Activated naive CD4-positive, alpha-beta T cell treated with anti-CD3 and anti-CD28 coated beads, Interleukin-2, amount 10 ng/mL, durations not matched to agents 7 days and 5 days (primary cell): ENCODE measurements at regions not wholly inside any gene's neighbourhood (a gene's known extent, or its start where the extent isn't known, plus 50 kb on each side); places are given as distances from the start of the nearest gene placed in this dataset.

ENCODE experiments used
- CTCF ChIA-PET: fragments of 350-600 bp; sonication (Branson Sonifier 250); formaldehyde crosslinking; loops from one replicate; lab custom pipeline; 2021; ENCODE audit warnings: antibody characterized with exemption; lab: Charles Lee
- DNase-seq: peaks from one replicate; pipeline ENCODE4 v3.0.0-alpha.2; 2020
- H3K27ac Mint-ChIP-seq: one replicate; pipeline ENCODE4 v1.8.0; 2021; ENCODE audit warnings: mild to moderate bottlenecking, moderate library complexity, mixed read lengths
- H3K27me3 Mint-ChIP-seq: one replicate; pipeline ENCODE4 v1.8.0; 2021; ENCODE audit warnings: mild to moderate bottlenecking, mixed read lengths
- H3K36me3 Mint-ChIP-seq: one replicate; pipeline ENCODE4 v1.8.0; 2021; ENCODE audit warnings: mixed read lengths
- H3K4me1 Mint-ChIP-seq: one replicate; pipeline ENCODE4 v1.8.0; 2021; ENCODE audit warnings: mixed read lengths
- H3K4me3 Mint-ChIP-seq: one replicate; pipeline ENCODE4 v1.8.0; 2021; ENCODE audit warnings: mild to moderate bottlenecking, moderate library complexity, mixed read lengths
- H3K9me3 Mint-ChIP-seq: one replicate; pipeline ENCODE4 v1.8.0; 2021; ENCODE audit warnings: mixed read lengths

DNA sequence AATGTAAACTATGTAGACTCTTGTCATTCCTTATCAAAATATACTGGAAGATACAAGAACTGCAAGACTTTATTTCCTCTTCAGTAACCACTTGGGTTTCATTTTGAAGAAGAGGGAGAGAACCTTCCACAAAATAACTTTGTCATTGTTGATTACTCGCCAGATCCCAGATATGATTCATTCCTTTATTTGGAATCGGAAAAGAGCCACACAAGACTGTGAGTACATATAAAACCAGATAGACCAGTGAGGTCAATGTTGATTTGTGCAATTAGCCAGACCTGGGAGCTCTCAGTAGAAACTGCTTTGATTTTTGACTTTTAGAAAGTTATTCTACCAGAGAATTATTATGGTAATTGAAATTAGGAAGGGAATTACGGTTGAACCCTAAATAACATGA lies 146.1 kb downstream of the TMEM167A start:
- no peak for DNase-seq
- CTCF ChIA-PET = no interaction called here
- no peaks in the 10 kb centered on the region for H3K27me3 Mint-ChIP-seq
- no peak overlapping the region for H3K4me3 Mint-ChIP-seq
- no peaks in the 10 kb centered on the region for H3K9me3 Mint-ChIP-seq
- H3K27ac Mint-ChIP-seq = no peak overlapping the region
- no peaks in the 10 kb centered on the region for H3K36me3 Mint-ChIP-seq
- no peaks in the 10 kb centered on the region for H3K4me1 Mint-ChIP-seq

DNA sequence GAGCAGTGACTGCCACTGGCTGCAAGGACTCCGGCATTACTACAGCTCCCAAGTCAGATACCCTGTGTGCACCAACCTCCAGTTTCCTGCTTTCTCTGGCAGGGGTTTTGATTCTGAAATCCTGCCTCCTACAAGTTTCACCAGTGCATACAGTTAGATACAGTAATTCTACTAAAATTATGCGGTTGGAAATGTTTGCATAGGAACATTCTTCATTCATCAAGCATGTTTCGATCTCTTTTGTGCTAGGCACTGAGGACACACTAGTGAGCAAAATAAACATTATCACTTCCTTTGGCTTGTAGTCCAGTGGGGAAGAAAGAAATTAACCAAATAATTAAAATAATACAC lies 152.2 kb downstream of the TMEM167A start:
- Mint-ChIP-seq H3K27me3 (no peaks in the 10 kb centered on the region), H3K27ac (no peak overlapping the region), H3K4me3 (no peak overlapping the region), H3K9me3 (no peaks in the 10 kb centered on the region), H3K4me1 (no peaks in the 10 kb centered on the region), H3K36me3 (no peaks in the 10 kb centered on the region)
- CTCF ChIA-PET = no interaction called here
- DNase-seq = no peak

DNA sequence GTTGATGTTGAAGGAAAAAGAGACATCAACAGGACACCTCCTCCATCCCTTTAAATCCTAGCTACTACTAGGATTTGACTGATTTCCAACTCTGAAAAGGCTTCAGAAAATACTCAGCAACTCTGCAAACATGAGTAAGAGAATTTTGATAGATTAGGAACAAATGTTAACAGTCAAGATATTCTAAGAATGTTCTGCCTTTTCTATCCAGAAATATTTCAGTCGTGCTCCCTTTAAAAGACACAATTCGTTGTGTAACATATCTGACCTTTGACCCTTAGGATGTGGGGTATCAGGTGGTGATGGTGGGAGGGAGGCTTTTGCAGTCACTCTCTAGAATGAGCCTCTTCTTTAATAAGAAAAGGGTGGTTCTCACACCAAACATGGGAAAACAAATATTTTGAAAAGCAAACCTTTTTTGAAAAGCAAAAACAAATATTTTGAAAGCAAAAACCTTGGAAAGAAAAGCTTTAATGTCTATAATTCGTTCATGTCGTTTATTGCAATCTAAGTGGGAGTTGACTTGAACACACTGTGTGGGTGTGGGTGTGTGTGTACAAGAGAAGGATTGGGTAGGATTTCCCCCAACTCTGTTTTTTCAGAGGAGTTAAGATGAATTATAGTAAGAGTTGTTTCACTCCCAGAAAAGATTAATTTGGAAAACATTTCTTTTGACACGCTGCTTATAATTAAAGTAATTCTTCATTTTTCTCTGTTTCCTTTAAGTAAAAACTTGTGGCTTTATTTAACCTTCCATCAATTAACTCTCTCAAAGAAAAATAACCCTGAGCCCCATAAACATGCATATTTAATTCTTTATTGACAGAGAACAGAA lies 152.8 kb downstream of the TMEM167A start:
- Mint-ChIP-seq H3K4me3 (no peak overlapping the region), H3K9me3 (no peaks in the 10 kb centered on the region), H3K4me1 (no peaks in the 10 kb centered on the region), H3K27me3 (no peaks in the 10 kb centered on the region), H3K36me3 (no peaks in the 10 kb centered on the region), H3K27ac (no peak overlapping the region)
- CTCF ChIA-PET = no interaction called here
- no peak for DNase-seq

DNA sequence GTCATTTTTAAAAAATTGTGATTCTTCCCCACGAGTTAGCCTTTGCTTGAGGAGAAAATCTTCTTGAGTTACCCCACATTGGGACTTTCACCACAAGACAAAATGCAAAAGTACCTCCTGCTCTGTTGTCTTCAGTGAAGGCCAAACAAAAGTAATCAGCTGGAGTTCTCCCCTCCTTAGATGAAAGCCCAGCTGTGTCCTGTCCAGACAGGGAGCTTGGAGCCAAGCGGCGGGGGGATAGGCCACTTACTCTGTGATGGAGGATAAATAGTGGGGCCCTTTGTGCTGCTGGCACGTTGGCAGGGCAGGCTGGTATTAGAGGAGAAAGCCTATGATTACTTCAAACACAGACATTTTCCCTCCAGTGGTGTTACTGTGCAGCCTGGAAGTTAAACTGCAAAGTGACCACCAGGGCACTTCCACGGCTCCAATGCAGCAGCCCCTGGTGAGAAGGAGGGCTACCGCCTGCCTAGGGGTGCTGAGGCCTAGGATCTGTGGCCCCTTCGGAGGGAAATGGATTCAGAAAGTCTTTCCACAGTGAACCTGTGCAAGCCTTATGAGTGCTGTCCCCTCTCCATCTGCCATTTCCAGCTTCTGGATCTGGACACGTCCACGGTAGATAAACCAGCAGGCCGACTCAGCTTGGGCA lies 155.0 kb downstream of the TMEM167A start:
- no peak overlapping the region for H3K4me3 Mint-ChIP-seq
- H3K36me3 Mint-ChIP-seq = no peaks in the 10 kb centered on the region
- no peaks in the 10 kb centered on the region for H3K4me1 Mint-ChIP-seq
- no peaks in the 10 kb centered on the region for H3K9me3 Mint-ChIP-seq
- CTCF ChIA-PET = no interaction called here
- DNase-seq = no peak
- no peaks in the 10 kb centered on the region for H3K27me3 Mint-ChIP-seq
- no peak overlapping the region for H3K27ac Mint-ChIP-seq

DNA sequence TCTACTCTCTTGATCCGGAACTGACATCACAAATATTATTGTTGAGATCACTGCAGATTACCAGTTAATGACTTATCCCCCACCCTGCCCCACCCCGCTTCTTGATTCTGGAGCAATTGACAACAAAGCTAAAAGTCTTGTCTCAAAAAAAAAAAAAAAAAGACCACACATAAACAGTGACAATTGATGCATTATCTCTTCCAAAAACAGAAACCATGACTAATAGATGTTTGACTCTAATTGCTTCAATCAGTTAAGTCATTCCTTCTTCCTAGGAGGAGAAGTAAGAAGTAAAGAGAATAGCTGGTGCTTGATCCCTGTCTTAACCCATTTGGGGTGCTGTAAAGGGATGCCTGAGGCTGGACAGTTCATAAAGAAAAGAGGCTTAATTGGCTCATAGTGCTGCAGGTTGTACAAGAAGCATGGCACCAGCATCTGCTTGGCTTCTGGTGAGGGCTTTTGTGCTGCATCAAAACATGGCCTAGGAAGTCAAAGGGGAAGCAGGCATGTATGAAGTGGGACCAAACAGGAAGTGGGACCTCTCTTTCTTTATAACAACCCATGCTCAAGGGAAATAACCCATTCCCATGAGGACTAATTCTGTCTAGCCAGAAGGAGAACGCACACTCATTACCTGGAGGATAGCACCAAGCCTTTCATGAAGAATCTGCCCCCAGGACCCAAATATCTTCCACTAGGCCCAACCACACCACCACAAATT lies 158.7 kb downstream of the TMEM167A start:
- Mint-ChIP-seq H3K9me3 (peaks cover 13% of the 10 kb centered on the region), H3K4me3 (no peak overlapping the region), H3K27ac (no peak overlapping the region), H3K36me3 (no peaks in the 10 kb centered on the region), H3K27me3 (no peaks in the 10 kb centered on the region), H3K4me1 (no peaks in the 10 kb centered on the region)
- CTCF ChIA-PET = no interaction called here
- no peak for DNase-seq

DNA sequence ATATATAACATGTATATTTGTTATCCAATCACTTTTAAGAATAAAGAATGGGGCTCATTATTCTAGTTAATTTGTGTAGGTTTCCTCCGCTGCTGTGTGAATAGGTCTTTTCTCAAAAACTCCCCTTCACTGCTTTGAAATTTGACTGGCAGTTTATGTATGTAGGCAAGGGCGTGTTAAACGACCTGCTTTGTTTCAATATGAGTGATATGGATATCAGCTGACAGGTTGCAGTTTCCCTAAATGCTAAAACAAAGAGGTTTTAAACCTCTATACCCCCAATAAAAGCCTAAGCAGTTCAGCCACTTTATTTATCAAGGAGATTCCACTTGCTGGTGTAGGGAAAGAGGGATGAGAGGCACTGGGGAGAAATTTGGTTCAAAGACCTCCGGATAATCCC lies 159.6 kb downstream of the TMEM167A start:
- Mint-ChIP-seq H3K4me1 (no peaks in the 10 kb centered on the region), H3K9me3 (peaks cover 13% of the 10 kb centered on the region), H3K4me3 (no peak overlapping the region), H3K36me3 (no peaks in the 10 kb centered on the region), H3K27me3 (no peaks in the 10 kb centered on the region), H3K27ac (no peak overlapping the region)
- CTCF ChIA-PET = no interaction called here
- DNase-seq = no peak

DNA sequence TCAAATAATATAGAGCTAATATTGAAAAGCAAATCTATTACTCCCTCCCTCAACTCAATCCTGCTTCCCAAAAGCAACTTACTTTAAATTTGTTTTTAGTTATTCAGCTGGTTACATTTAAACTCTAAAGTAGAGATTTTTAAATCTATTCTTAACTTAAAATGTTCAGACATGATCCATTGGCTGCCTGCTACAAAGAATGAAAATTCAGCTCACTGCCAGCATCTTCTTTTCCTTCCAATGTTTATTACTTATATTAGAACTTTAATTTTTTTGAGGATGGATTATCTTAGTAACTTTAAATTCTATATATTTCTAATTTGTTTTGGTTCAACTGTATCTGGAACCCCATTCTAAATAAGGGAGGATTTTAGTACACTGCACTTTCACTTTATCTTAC lies 163.2 kb downstream of the TMEM167A start:
- Mint-ChIP-seq H3K9me3 (peaks cover 13% of the 10 kb centered on the region), H3K36me3 (no peaks in the 10 kb centered on the region), H3K27ac (no peak overlapping the region), H3K4me3 (no peak overlapping the region), H3K27me3 (peaks cover 4% of the 10 kb centered on the region), H3K4me1 (no peaks in the 10 kb centered on the region)
- DNase-seq = no peak
- CTCF ChIA-PET = no interaction called here

DNA sequence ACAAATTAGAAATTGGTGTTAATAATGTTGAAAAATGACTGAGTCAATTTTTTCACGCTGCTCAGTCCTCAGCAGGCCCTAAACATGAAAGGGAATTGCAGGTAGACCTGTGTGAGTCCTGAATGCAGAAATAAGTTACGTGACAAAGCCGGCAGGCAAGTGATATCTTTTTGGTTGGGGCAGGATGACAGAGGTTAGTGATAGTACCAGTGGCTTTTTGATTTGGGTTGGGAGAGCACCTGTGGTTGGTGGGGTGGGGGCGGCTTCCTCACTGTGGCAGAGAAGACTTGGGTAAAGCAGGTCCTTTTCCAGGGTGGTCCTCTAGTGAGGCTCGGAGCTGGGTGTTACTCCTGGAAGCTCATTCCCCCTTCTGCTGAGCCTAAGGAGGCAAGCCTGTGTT lies 164.7 kb downstream of the TMEM167A start:
- no peak overlapping the region for H3K4me3 Mint-ChIP-seq
- no peak overlapping the region for H3K27ac Mint-ChIP-seq
- H3K36me3 Mint-ChIP-seq = no peaks in the 10 kb centered on the region
- no peaks in the 10 kb centered on the region for H3K4me1 Mint-ChIP-seq
- CTCF ChIA-PET = no interaction called here
- H3K9me3 Mint-ChIP-seq = peaks cover 13% of the 10 kb centered on the region
- H3K27me3 Mint-ChIP-seq = peaks cover 4% of the 10 kb centered on the region
- DNase-seq = no peak

DNA sequence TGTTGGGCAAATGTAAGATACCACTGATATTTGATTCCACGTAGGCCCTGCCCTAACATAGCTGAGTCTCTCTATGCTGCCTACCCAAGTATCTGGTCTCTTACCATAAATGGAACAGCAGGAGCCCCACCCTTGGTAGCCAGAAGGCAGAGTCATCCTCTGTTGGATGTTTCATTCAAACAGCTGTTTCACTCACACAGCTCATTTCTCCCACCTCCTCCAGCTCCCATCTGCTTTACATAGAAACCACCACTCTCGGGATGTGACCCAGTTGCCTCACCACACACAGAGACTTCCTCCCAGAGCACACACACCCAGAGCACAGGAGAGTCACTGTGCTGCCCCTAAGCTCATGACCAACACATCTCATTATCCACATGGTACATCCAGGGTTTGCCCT lies 165.3 kb downstream of the TMEM167A start:
- H3K36me3 Mint-ChIP-seq = no peaks in the 10 kb centered on the region
- H3K9me3 Mint-ChIP-seq = peaks cover 13% of the 10 kb centered on the region
- H3K4me1 Mint-ChIP-seq = no peaks in the 10 kb centered on the region
- CTCF ChIA-PET = no interaction called here
- H3K4me3 Mint-ChIP-seq = no peak overlapping the region
- no peak for DNase-seq
- no peak overlapping the region for H3K27ac Mint-ChIP-seq
- H3K27me3 Mint-ChIP-seq = peaks cover 4% of the 10 kb centered on the region

DNA sequence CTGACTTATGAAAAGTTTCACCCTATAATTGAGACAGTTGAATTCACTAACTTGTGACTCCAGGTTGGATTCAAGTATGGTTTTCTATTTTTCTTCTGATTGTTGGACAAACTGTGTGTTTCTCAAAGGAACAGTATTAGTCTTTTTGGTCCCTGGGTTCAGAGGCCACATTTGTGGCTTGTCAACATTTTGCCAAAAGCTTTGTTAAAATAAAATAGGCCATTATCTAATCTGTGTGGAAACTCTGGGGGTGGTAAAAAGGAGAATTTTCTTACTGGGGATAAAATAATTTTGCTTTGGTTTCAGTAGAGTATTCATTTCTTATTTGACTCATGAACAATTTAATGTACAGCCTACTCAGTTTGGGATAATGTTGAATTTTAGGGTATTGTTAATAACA lies 166.3 kb downstream of the TMEM167A start:
- Mint-ChIP-seq H3K27me3 (peaks cover 6% of the 10 kb centered on the region), H3K9me3 (peaks cover 10% of the 10 kb centered on the region), H3K4me3 (no peak overlapping the region), H3K4me1 (no peaks in the 10 kb centered on the region), H3K27ac (no peak overlapping the region), H3K36me3 (no peaks in the 10 kb centered on the region)
- no peak for DNase-seq
- CTCF ChIA-PET = no interaction called here

DNA sequence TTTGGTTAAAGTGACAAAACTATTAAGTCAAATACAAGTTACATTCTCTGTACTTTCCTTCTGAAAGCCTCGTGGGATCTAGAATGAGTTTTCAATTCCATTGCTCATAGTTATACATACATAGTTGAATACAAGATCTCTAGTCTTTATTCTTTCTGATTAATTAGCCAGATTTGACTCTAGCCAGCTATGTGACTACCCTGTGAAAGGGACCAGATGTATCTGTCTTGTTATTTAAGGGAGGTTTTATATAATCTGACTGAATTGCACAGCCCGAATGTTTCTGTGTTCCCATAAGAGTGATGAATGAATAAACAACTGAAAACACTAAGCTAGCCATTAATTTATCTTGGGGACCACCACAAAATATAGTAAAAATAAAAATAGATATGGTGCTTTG lies 166.7 kb downstream of the TMEM167A start:
- no peak overlapping the region for H3K4me3 Mint-ChIP-seq
- H3K27me3 Mint-ChIP-seq = peaks cover 7% of the 10 kb centered on the region
- DNase-seq = no peak
- H3K36me3 Mint-ChIP-seq = no peaks in the 10 kb centered on the region
- H3K4me1 Mint-ChIP-seq = no peaks in the 10 kb centered on the region
- CTCF ChIA-PET = no interaction called here
- H3K27ac Mint-ChIP-seq = no peak overlapping the region
- H3K9me3 Mint-ChIP-seq = peaks cover 6% of the 10 kb centered on the region

DNA sequence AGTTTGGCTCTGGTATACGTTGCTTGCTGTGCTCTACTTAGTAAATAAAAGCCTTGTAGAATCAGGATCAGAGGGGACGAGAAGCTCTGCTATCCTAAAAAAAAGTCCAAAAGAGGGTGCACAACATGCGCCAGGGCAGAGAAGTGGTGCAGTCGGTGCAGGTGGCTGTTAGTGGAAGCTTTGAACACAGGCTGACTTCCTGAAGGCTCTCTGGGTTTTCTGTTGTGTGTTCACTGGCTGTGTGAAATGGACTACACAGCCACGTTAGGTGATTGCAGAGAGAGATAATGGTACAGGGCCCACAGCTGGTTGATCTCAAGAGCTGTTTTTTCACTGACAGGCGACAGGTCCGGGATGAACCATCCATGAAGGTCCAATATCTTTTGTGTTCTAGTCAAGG lies 167.4 kb downstream of the TMEM167A start:
- peaks cover 7% of the 10 kb centered on the region for H3K27me3 Mint-ChIP-seq
- no peak overlapping the region for H3K27ac Mint-ChIP-seq
- H3K4me1 Mint-ChIP-seq = no peaks in the 10 kb centered on the region
- CTCF ChIA-PET = no interaction called here
- no peak overlapping the region for H3K4me3 Mint-ChIP-seq
- H3K36me3 Mint-ChIP-seq = no peaks in the 10 kb centered on the region
- no peak for DNase-seq
- no peaks in the 10 kb centered on the region for H3K9me3 Mint-ChIP-seq

DNA sequence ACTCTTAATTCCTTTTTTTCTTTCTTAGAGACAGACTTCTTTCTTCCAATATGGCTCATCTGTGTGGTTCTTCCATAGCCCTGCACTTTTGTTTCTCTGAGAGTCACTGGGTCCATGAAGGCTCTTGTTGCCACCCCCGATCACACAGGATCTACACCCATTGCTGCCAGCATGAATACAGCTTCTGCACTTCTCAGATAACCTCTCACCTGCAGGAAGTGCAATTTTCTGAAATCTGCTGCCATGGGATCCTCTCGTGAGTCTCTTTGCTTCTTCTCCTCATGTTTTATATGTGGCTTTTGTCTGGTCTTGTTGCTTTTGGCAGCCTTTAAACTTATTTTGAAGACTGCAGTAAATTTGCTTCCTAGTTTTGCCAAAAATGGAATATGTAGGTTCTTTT lies 171.2 kb downstream of the TMEM167A start:
- no peak overlapping the region for H3K27ac Mint-ChIP-seq
- H3K4me3 Mint-ChIP-seq = no peak overlapping the region
- peaks cover 7% of the 10 kb centered on the region for H3K27me3 Mint-ChIP-seq
- no peaks in the 10 kb centered on the region for H3K36me3 Mint-ChIP-seq
- no peak for DNase-seq
- no peaks in the 10 kb centered on the region for H3K4me1 Mint-ChIP-seq
- CTCF ChIA-PET = no interaction called here
- peaks cover 5% of the 10 kb centered on the region for H3K9me3 Mint-ChIP-seq

DNA sequence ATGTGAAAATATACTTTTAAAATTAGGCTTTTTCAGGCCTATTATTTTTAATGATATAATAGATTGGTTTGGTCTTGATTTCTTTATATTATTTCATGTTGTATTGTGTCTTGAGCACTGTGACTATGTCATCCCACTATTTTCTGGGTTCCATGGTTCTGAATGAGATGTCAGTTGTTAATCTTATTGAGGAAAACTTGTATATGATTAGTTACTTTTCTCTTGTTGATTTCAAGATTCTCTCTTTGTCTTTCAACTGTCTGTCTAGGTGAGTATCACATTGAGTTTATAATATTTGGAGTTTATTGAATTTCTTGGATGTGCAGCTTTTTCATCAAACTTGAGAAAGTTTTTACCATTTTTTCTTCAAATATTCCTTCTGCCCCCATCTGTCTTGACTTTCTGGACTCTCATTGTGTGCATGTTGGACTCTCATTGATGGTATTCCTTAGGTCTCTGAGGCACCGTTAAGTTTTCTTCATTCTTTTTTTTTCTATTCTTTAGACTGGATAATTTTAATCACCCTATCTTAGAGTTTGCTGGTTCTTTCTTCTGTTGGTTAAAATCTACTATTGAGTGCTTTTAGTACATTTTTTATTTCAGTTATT lies 175.8 kb downstream of the TMEM167A start:
- Mint-ChIP-seq H3K27me3 (peaks cover 4% of the 10 kb centered on the region), H3K4me1 (no peaks in the 10 kb centered on the region), H3K9me3 (peaks cover 5% of the 10 kb centered on the region), H3K36me3 (no peaks in the 10 kb centered on the region), H3K27ac (no peak overlapping the region), H3K4me3 (no peak overlapping the region)
- DNase-seq = no peak
- CTCF ChIA-PET = no interaction called here
